ENCODE measurements at regions not wholly inside any gene's neighbourhood (a gene's known extent, or its start where the extent isn't known, plus 50 kb on each side); places are given as distances from the start of the nearest gene placed in this dataset.

GRCh38 chr6:134373282-134373922, 55.5 kb upstream of the SGK1 start:
- ChIA-PET POLR2A (interaction anchor here (0.6 to 2.0 kb wide), 4 partner anchors 10 to 200 kb away, joined by 3 to 9 read pairs (median 5); no protein-coding TSS in a partner anchor), CTCF (ENCODE audit: low intra/inter-chr PET ratio) (no interaction called here)
- H3K36me3 ChIP-seq (ENCODE audit: control insufficient read depth, insufficient read depth, low read length), result no peaks in the 10 kb centered on the region
- H3K4me3 ChIP-seq, result no peak overlapping the region
- no peaks in the 10 kb centered on the region for H3K9me1 ChIP-seq (ENCODE audit: control insufficient read depth, insufficient read depth, low read length)
- H2AFZ ChIP-seq (ENCODE audit: low read depth, low read length), result peak overlapping the region; percentile 88
- H3K9ac ChIP-seq (ENCODE audit: insufficient read depth in 1 of 2, low read depth in 2 of 2, low read length in 2 of 2), result peak overlapping the region in 1 of 2 experiments; percentile 57; a peak in 2 of 4 replicates
- no peaks in the 10 kb centered on the region for H3K9me3 ChIP-seq (replicated peaks; ENCODE audit: control insufficient read depth, insufficient read depth, low read depth, low read length)
- no TSS peak for BruUV-seq (replicated peaks)
- in situ Hi-C loops (cut with MboI) (no loop called here), intact Hi-C loops (cut with micrococcal nuclease) (loop anchor here (10.0 kb wide), 1 partner anchor 199 kb away; no protein-coding TSS in a partner anchor)
- FAIRE-seq (peak; percentile 89), DNase-seq (ENCODE audit: extremely low read depth in 1 of 4, low spot score in 3 of 4) (peak in 2 of 4 experiments; percentile 59 to 78), ATAC-seq (peak; percentile 94)
- H3K27ac ChIP-seq (ENCODE audit: extremely low read depth, low read depth, low read length), result peak overlapping the region; percentile 79
- peak overlapping the region; percentile 59 for H3K4me2 ChIP-seq (ENCODE audit: insufficient read depth, low read length)
- H3K79me2 ChIP-seq (ENCODE audit: control insufficient read depth, insufficient read depth, low read length), result no peaks in the 10 kb centered on the region
- 0% methylated on average over 5 of the region's 5 CpGs for WGBS (ENCODE audit: insufficient coverage, low coverage, missing lambda C conversion rate)
- H3K4me1 ChIP-seq (replicated peaks in 1 of 2; ENCODE audit: control insufficient read depth in 2 of 2, insufficient read depth in 2 of 2, low read length in 2 of 2), result peaks cover 0 to 19% of the 10 kb centered on the region in 2 experiments; a peak in 4 of 5 replicates
- H4K20me1 ChIP-seq (replicated peaks; ENCODE audit: control insufficient read depth, insufficient read depth, low read length), result no peaks in the 10 kb centered on the region
- H3K27me3 ChIP-seq (ENCODE audit: control insufficient read depth in 2 of 2, insufficient read depth in 2 of 2, low read length in 2 of 2), result no peaks in the 10 kb centered on the region
- no peak for TF ChIP-seq GMEB1 (CRISPR knock-in tag; IDR thresholded peaks at IDR 0.05)
- no peak for TF ChIP-seq TAL1 (IDR thresholded peaks at IDR 0.05)
- no peak for TF ChIP-seq ARID3A (IDR thresholded peaks at IDR 0.05; ENCODE audit: borderline replicate concordance, low read depth, low read length)
- no peak for TF ChIP-seq KDM2B (CRISPR knock-in tag; IDR thresholded peaks at IDR 0.05)
- TF ChIP-seq HNRNPLL (IDR thresholded peaks at IDR 0.05; ENCODE audit: low read depth, low read length, poor library complexity, severe bottlenecking), result no peak
- no peak for TF ChIP-seq MITF (IDR thresholded peaks at IDR 0.05)
- TF ChIP-seq NFE2L1 (tag; IDR thresholded peaks at IDR 0.05; ENCODE audit: borderline replicate concordance, low read depth), result peak; percentile 16; the same call in 1 of the 2 replicates
- no peak for TF ChIP-seq TCF7 (IDR thresholded peaks at IDR 0.05; ENCODE audit: borderline replicate concordance)
- no peak for TF ChIP-seq TAF9B (IDR thresholded peaks at IDR 0.05; ENCODE audit: partially characterized antibody)
- TF ChIP-seq IRF9 (tag; IDR thresholded peaks at IDR 0.05), result no peak
- 0 out of 2 replicates have a peak, but pooled peaks have one; percentile 12 for TF ChIP-seq NR2C1 (IDR thresholded peaks at IDR 0.05)
- no peak for TF ChIP-seq NR2C1 (tag; IDR thresholded peaks at IDR 0.05)
- no peak for TF ChIP-seq KAT2B (IDR thresholded peaks at IDR 0.05; ENCODE audit: low read depth, low read length)
- TF ChIP-seq ZKSCAN8 (CRISPR knock-in tag; IDR thresholded peaks at IDR 0.05), result peak; percentile 38; the same call in 1 of the 2 replicates
- TF ChIP-seq CCAR2 (IDR thresholded peaks at IDR 0.05; ENCODE audit: low read depth, low read length), result no peak
- TF ChIP-seq SOX6 (IDR thresholded peaks at IDR 0.05), result no peak
- TF ChIP-seq ZNF197 (CRISPR knock-in tag; IDR thresholded peaks at IDR 0.05; ENCODE audit: low read depth), result no peak
- TF ChIP-seq TCF7L2 (IDR thresholded peaks at IDR 0.05; ENCODE audit: low read depth, low read length), result no peak
